GM12878 (cell line): ENCODE measurements at regions not wholly inside any gene's neighbourhood (a gene's known extent, or its start where the extent isn't known, plus 50 kb on each side); places are given as distances from the start of the nearest gene placed in this dataset.

Source experiments
- ATAC-seq: fragments of 200-7000 bp; cut with Tn5 transposase; 3 replicates; pipeline ENCODE4 v1.9.1; 2020; ENCODE audit warnings: mild to moderate bottlenecking, moderate library complexity
- BruUV-seq: library from RNA; stranded (reverse); fragments of 400-500 nt; replicated peaks from 2 replicates; lab custom pipeline; 2021; lab: Mats Ljungman, UMichigan
- CTCF ChIA-PET: fragments of 300-600 bp; sonication (Branson Sonifier 250); formaldehyde crosslinking; extraction: SDS; loops from one replicate; lab custom pipeline; 2021; ENCODE audit warnings: inconsistent platforms; lab: Yijun Ruan, JAX
- POLR2A ChIA-PET: fragments of 350-600 bp; formaldehyde crosslinking; extraction: SDS; loops from one replicate; lab custom pipeline; 2021; ENCODE audit warnings: inconsistent platforms; lab: Charles Lee
- RAD21 ChIA-PET: fragments of 300-600 bp; sonication (Branson Sonifier 250); formaldehyde crosslinking; loops from one replicate; lab custom pipeline; 2023; ENCODE audit warnings: antibody characterized with exemption; ENCODE audit not compliant: unreplicated experiment; lab: Charles Lee
- SMC1A ChIA-PET: fragments of 300-600 bp; sonication (Branson Sonifier 250); formaldehyde crosslinking; loops from one replicate; lab custom pipeline; 2023; ENCODE audit not compliant: unreplicated experiment, uncharacterized antibody; lab: Charles Lee
- DNase-seq: peaks from one replicate; pipeline ENCODE4 v3.0.0-alpha.2; 2011; ENCODE audit warnings: low read depth, low spot score
- FAIRE-seq: peaks from 3 replicates; lab custom pipeline; 2011; peaks lifted over from hg19 to GRCh38; lab: Jason Lieb, UNC
- H2AFZ ChIP-seq: 2 replicates; pipeline ENCODE4 v1.6.0; 2011; ENCODE audit warnings: low read depth, low read length, control low read depth; ENCODE audit not compliant: control insufficient read depth
- H3K27ac ChIP-seq: 2 replicates; pipeline ENCODE4 v1.5.1; 2011; ENCODE audit warnings: control low read depth; ENCODE audit not compliant: control insufficient read depth, insufficient read depth
- H3K27me3 ChIP-seq, 2 experiments: replicated peaks in 1 of 2; 2 replicates each; pipeline versions ENCODE4 v1.6.0 to v1.6.1; 2011; ENCODE audit warnings: low read length in 1 of 2; ENCODE audit not compliant: control insufficient read depth in 2 of 2, insufficient read depth in 2 of 2
- H3K36me3 ChIP-seq, 2 experiments: 2 replicates each; pipeline ENCODE4 v1.5.1; 2011; ENCODE audit warnings: low read length in 1 of 2; ENCODE audit not compliant: control insufficient read depth in 2 of 2, insufficient read depth in 2 of 2
- H3K4me1 ChIP-seq: 2 replicates; pipeline ENCODE4 v1.6.1; 2011; ENCODE audit warnings: mild to moderate bottlenecking, low read length, moderate library complexity, mixed read lengths; ENCODE audit not compliant: control insufficient read depth, insufficient read depth
- H3K4me2 ChIP-seq: 2 replicates; pipeline ENCODE4 v1.6.0; 2011; ENCODE audit warnings: control low read depth; ENCODE audit not compliant: control insufficient read depth, insufficient read depth
- H3K4me3 ChIP-seq: fragments of 200-600 bp; sonication (generic); 2 replicates; pipeline ENCODE4 v1.5.1; 2016
- H3K79me2 ChIP-seq: 2 replicates; pipeline ENCODE4 v1.6.0; 2011; ENCODE audit warnings: low read length; ENCODE audit not compliant: control insufficient read depth, insufficient read depth
- H3K9ac ChIP-seq: 2 replicates; pipeline ENCODE4 v1.8.0; 2011; ENCODE audit warnings: low read length, control low read depth, mixed read lengths; ENCODE audit not compliant: control insufficient read depth, insufficient read depth
- H3K9me3 ChIP-seq: replicated peaks from 3 replicates; pipeline ENCODE4 v1.5.1; 2011; ENCODE audit warnings: mild to moderate bottlenecking, low read length; ENCODE audit not compliant: control insufficient read depth, insufficient read depth
- H4K20me1 ChIP-seq: 2 replicates; pipeline ENCODE4 v1.6.0; 2011; ENCODE audit not compliant: control insufficient read depth, insufficient read depth
- ATF2 ChIP-seq: IDR thresholded peaks from 2 replicates; pipeline ENCODE4 v1.6.1; 2012; ENCODE audit warnings: low read length, inconsistent platforms
- BCLAF1 ChIP-seq: fragments of 450-650 bp; IDR thresholded peaks from 2 replicates; pipeline ENCODE4 v1.6.1; 2017; ENCODE audit warnings: antibody characterized with exemption, mild to moderate bottlenecking, moderate library complexity
- RELA ChIP-seq: fragments of 450-650 bp; IDR thresholded peaks from 2 replicates; pipeline ENCODE4 v1.8.0; 2014; ENCODE audit warnings: borderline replicate concordance; ENCODE audit not compliant: partially characterized antibody
- ZBTB40 ChIP-seq: fragments of 450-650 bp; IDR thresholded peaks from 2 replicates; pipeline ENCODE4 v1.6.1; 2016; ENCODE audit warnings: mild to moderate bottlenecking, moderate library complexity, borderline replicate concordance
- WGBS: methylation state at CpG from one replicate; pipeline ENCODE4 v1.1.6; 2016; ENCODE audit warnings: low lambda C conversion rate; ENCODE audit not compliant: insufficient replicate concordance, insufficient coverage; ENCODE audit errors: missing lambda C conversion rate; 5-methylcytosine and 5-hydroxymethylcytosine counted together
- in situ Hi-C: fragments of 300-500 bp; cut with MboI; formaldehyde crosslinking; loops from 9 replicates; pipeline ENCODE4 v1.14.3; 2018; ENCODE audit warnings: mixed read lengths
- intact Hi-C: fragments of 100-400 bp; cut with micrococcal nuclease; formaldehyde crosslinking; loops from one replicate; pipeline ENCODE4 v1.14.2; 2022; ENCODE audit not compliant: unreplicated experiment

- no peak for TF ChIP-seq RELA
- Histone ChIP-seq H2AFZ (no peak overlapping the region), H3K36me3 (no peaks in the 10 kb centered on the region), H3K4me3 (no peak overlapping the region), H3K9me3 (no peaks in the 10 kb centered on the region; the same call in 2 of the 3 replicates), H3K79me2 (no peaks in the 10 kb centered on the region), H4K20me1 (no peaks in the 10 kb centered on the region), H3K27me3 (0 out of 4 replicates have a peak, but pooled peaks cover 0 to 2% of the 10 kb centered on the region in 2 experiments), H3K4me2 (no peak overlapping the region), H3K27ac (no peak overlapping the region), H3K4me1 (peaks cover 3% of the 10 kb centered on the region; the same call in 1 of the 2 replicates), H3K9ac (no peak overlapping the region)
- DNase-seq (no peak), ATAC-seq (no peak), FAIRE-seq (no peak)
- WGBS, result 41% methylated on average over 12 of the region's 12 CpGs
- RAD21 ChIA-PET, result no interaction called here
- no TSS peak for BruUV-seq
- in situ Hi-C loops (no loop called here), intact Hi-C loops (no loop called here)
- SMC1A ChIA-PET, result no interaction called here
- POLR2A ChIA-PET, result no interaction called here
- CTCF ChIA-PET, result interaction anchor here (1.0 kb wide), 1 partner anchor 11 kb away, joined by 3 read pairs; no protein-coding TSS in a partner anchor
These were observed 189.6 kb downstream of the MYLK4 start for GRCh38 chr6:2560917-2561698.

- ChIA-PET POLR2A (no interaction called here), CTCF (no interaction called here), SMC1A (interaction anchor here (0.6 kb wide), 1 partner anchor 26 kb away, joined by 3 read pairs; no protein-coding TSS in a partner anchor), RAD21 (no interaction called here)
- no peaks in the 10 kb centered on the region; the same call in 2 of the 3 replicates for H3K9me3 ChIP-seq
- H3K4me2 ChIP-seq, result no peak overlapping the region
- no peaks in the 10 kb centered on the region for H4K20me1 ChIP-seq
- no TSS peak for BruUV-seq
- H2AFZ ChIP-seq, result no peak overlapping the region
- no peaks in the 10 kb centered on the region for H3K36me3 ChIP-seq
- DNase-seq (no peak), ATAC-seq (no peak), FAIRE-seq (no peak)
- H3K27me3 ChIP-seq, result peaks cover 0 to 2% of the 10 kb centered on the region in 2 experiments; a peak in 1 of 4 replicates
- no peaks in the 10 kb centered on the region for H3K79me2 ChIP-seq
- intact Hi-C loops (no loop called here), in situ Hi-C loops (no loop called here)
- H3K27ac ChIP-seq, result no peak overlapping the region
- peaks cover 3% of the 10 kb centered on the region; the same call in 1 of the 2 replicates for H3K4me1 ChIP-seq
- 45% methylated on average over 8 of the region's 8 CpGs for WGBS
- H3K4me3 ChIP-seq, result no peak overlapping the region
- H3K9ac ChIP-seq, result no peak overlapping the region
- TF ChIP-seq ATF2 (no peak), BCLAF1 (no peak), ZBTB40 (peak; percentile 30; the same call in 1 of the 2 replicates)
These were observed 190.4 kb downstream of the MYLK4 start for GRCh38 chr6:2560140-2560818.
